ENCODE measurements at regions not wholly inside any gene's neighbourhood (a gene's known extent, or its start where the extent isn't known, plus 50 kb on each side); places are given as distances from the start of the nearest gene placed in this dataset.
A peak's percentile ranks its signal among the peaks of the same experiment; 100 is the strongest.

DNA sequence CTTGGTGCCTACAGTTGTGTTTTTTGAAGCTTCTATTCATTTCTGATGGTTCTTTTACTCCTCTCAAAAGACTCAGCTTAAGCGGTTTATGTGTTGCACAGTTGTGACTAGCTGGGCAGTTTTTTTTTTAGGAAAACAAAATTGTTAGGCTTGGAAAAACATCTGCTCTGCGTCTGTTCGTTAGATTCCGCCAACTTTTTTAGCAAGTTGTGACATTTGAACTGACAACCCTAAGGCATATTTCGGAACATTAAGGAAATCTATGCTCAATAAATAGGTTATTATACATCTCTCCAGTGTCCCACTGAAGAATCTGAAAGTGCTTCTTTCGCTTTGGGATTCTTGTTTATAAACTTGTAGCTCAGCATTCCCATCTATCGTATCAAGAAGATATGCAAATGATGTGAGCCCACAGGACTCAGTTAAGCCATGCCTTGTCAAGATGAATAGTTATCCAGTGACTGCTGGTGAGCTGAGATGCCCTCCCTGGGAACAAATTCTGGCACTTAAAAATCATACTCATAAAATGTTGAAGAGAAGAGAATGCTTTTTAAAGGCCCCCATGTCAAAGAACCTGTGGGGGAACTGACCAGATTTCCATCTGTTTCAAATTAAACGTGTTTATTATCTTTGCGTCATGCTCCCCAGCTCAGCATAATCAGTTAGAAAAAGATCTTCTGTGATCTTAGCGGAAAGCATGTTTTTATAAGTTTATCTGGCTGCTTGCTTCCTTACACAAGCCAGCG, 109.0 kb upstream of the FAM20A start:
- TF ChIP-seq, protein P1, sequence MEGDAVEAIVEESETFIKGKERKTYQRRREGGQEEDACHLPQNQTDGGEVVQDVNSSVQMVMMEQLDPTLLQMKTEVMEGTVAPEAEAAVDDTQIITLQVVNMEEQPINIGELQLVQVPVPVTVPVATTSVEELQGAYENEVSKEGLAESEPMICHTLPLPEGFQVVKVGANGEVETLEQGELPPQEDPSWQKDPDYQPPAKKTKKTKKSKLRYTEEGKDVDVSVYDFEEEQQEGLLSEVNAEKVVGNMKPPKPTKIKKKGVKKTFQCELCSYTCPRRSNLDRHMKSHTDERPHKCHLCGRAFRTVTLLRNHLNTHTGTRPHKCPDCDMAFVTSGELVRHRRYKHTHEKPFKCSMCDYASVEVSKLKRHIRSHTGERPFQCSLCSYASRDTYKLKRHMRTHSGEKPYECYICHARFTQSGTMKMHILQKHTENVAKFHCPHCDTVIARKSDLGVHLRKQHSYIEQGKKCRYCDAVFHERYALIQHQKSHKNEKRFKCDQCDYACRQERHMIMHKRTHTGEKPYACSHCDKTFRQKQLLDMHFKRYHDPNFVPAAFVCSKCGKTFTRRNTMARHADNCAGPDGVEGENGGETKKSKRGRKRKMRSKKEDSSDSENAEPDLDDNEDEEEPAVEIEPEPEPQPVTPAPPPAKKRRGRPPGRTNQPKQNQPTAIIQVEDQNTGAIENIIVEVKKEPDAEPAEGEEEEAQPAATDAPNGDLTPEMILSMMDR (conservative IDR thresholded peaks at IDR 0.05), result no peak
- Mint-ChIP-seq H3K4me1 (no peaks in the 10 kb centered on the region), H3K27me3 (ENCODE audit: low read depth) (peaks cover 9% of the 10 kb centered on the region), H3K9me3 (no peaks in the 10 kb centered on the region), H3K4me3 (no peak overlapping the region), H3K36me3 (ENCODE audit: low read depth) (no peaks in the 10 kb centered on the region), H3K27ac (ENCODE audit: unreplicated experiment) (no peak overlapping the region)
- DNase-seq (ENCODE audit: low read depth, low spot score), result no peak

DNA sequence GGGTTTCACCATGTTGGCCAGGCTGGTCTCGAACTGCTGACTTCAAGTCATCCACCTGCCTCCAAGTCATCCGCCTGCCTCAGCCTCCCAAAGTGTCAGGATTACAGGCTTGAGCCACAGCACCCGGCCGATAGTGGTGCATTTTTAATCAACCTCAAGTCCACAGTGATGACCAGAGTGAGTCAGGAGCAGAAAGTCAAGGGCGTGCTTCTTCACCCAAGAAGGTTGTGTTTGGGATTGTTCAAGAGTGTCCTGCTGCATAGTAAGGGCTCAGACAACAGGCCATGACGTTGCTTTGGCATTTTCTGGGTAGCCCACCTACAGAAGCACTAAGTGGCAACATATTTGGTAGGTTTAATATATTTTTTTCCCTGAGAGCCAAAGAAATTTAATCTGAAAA, 108.3 kb upstream of the FAM20A start:
- DNase-seq (ENCODE audit: low read depth, low spot score), result no peak
- no peaks in the 10 kb centered on the region for H3K9me3 Mint-ChIP-seq
- no peaks in the 10 kb centered on the region for H3K4me1 Mint-ChIP-seq
- H3K27me3 Mint-ChIP-seq (ENCODE audit: low read depth), result peaks cover 9% of the 10 kb centered on the region
- H3K36me3 Mint-ChIP-seq (ENCODE audit: low read depth), result no peaks in the 10 kb centered on the region
- no peak overlapping the region for H3K27ac Mint-ChIP-seq (ENCODE audit: unreplicated experiment)
- TF ChIP-seq, protein P1 (conservative IDR thresholded peaks at IDR 0.05), result no peak
- no peak overlapping the region for H3K4me3 Mint-ChIP-seq

DNA sequence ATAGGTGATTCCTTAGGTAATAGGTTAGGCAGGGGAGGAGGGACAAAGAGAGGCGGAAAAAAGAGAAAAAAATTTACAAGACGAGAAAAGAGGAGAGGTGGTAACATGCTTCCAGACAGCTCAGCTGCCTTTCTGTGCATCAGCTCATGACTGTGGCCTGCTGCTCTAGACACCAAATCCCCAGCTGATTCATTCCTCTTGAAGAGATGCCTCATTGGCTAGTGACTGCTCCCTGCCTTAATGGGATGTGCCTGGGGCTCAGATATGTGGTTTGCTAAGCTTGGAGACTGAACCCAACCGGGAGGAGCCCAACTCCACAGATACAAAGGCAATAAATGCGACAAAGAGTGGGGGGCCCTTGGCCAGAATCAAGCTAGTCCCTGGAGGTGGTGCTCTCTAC, 105.9 kb upstream of the FAM20A start:
- TF ChIP-seq, protein P1 (conservative IDR thresholded peaks at IDR 0.05), result no peak

DNA sequence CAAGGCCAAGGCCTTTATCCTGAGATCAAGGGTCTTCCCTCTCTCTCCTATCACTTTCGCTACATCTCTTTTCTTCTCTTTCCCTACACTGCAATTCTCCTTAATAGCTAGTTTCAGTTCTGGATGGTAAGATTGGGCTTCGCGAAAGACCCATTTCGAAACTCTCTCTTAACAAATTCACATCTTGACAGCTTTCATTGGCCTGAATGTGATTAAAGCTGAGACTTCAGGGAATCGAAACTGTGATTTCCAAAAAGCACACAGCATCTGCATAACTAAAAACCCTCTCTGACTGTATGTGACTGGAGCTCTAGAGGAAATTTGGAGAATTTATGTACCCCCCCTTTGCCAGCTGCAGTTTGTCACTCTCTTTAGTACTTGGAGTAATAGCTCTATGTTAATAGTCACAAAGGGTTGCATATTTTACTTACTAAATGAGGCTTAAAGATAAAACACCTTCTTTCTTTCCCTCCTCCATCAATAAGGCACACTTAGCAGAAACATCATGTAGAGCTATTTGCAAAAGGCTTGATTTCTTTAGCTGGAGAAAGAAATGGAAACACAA, 105.3 kb upstream of the FAM20A start:
- TF ChIP-seq, protein P1 (conservative IDR thresholded peaks at IDR 0.05), result no peak
- H3K4me3 Mint-ChIP-seq, result no peak overlapping the region
- H3K9me3 Mint-ChIP-seq, result peaks cover 3% of the 10 kb centered on the region
- DNase-seq (ENCODE audit: low read depth, low spot score), result no peak
- no peak overlapping the region for H3K27ac Mint-ChIP-seq (ENCODE audit: unreplicated experiment)
- no peaks in the 10 kb centered on the region for H3K4me1 Mint-ChIP-seq
- H3K36me3 Mint-ChIP-seq (ENCODE audit: low read depth), result no peaks in the 10 kb centered on the region
- H3K27me3 Mint-ChIP-seq (ENCODE audit: low read depth), result peaks cover 4% of the 10 kb centered on the region

More for the DNA sequence above, 105.9 kb upstream of the FAM20A start:
- H3K36me3 Mint-ChIP-seq (ENCODE audit: low read depth), result no peaks in the 10 kb centered on the region
- H3K27ac Mint-ChIP-seq (ENCODE audit: unreplicated experiment), result peak overlapping the region; percentile 28
- peaks cover 3% of the 10 kb centered on the region for H3K9me3 Mint-ChIP-seq
- peaks cover 8% of the 10 kb centered on the region for H3K27me3 Mint-ChIP-seq (ENCODE audit: low read depth)
- DNase-seq (ENCODE audit: low read depth, low spot score), result no peak
- no peaks in the 10 kb centered on the region for H3K4me1 Mint-ChIP-seq
- no peak overlapping the region for H3K4me3 Mint-ChIP-seq

DNA sequence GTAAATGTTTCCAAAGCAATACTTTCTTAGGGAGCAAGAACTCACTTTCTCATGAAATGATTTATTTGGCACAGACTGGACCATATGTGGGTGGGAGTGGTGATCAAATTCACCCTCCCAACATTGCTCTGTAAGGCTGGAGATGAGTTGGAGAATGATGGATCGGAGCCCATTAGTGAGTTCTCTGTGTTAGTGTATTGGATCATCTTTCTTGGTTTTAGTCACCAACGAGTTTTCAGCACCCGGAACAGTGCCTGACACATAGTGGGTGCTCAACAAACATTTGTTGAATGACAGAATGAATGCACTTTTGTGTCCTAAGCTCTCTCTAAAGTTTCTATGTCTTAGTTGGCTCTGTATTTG, 104.5 kb upstream of the FAM20A start:
- TF ChIP-seq, protein P1 (conservative IDR thresholded peaks at IDR 0.05), result no peak

More for the DNA sequence above, 104.5 kb upstream of the FAM20A start:
- no peak overlapping the region for H3K27ac Mint-ChIP-seq (ENCODE audit: unreplicated experiment)
- no peak for DNase-seq (ENCODE audit: low read depth, low spot score)
- peaks cover 3% of the 10 kb centered on the region for H3K9me3 Mint-ChIP-seq
- H3K4me3 Mint-ChIP-seq, result no peak overlapping the region
- H3K27me3 Mint-ChIP-seq (ENCODE audit: low read depth), result no peaks in the 10 kb centered on the region
- no peaks in the 10 kb centered on the region for H3K4me1 Mint-ChIP-seq
- no peaks in the 10 kb centered on the region for H3K36me3 Mint-ChIP-seq (ENCODE audit: low read depth)
